H1 (cell line): ENCODE measurements at regions not wholly inside any gene's neighbourhood (a gene's known extent, or its start where the extent isn't known, plus 50 kb on each side); places are given as distances from the start of the nearest gene placed in this dataset.

ENCODE experiments used
- CTCF ChIA-PET: fragments of 300-600 bp; sonication (Branson Sonifier 250); formaldehyde crosslinking; loops from one replicate; lab custom pipeline; 2021; ENCODE audit not compliant: partially characterized antibody; lab: Charles Lee
- POLR2A ChIA-PET: fragments of 300-600 bp; sonication (Branson Sonifier 250); formaldehyde crosslinking; loops from one replicate; lab custom pipeline; 2021; ENCODE audit warnings: inconsistent platforms; ENCODE audit not compliant: partially characterized antibody; lab: Charles Lee
- DNase-seq, 2 experiments: peaks; one replicate each; pipeline versions ENCODE4 v3.0.0 to v3.0.0-alpha.2; 2010 to 2022; ENCODE audit warnings: low spot score in 2 of 2, low read depth in 1 of 2, mixed read lengths in 1 of 2
- FAIRE-seq: peaks from 2 replicates; lab custom pipeline; 2011; peaks lifted over from hg19 to GRCh38; lab: Jason Lieb, UNC
- H2AFZ ChIP-seq: 2 replicates; pipeline ENCODE4 v1.8.1; 2012; ENCODE audit warnings: low read length, inconsistent platforms
- H2AK5ac ChIP-seq: 2 replicates; pipeline ENCODE4 v1.6.1; 2013; ENCODE audit warnings: low read depth, low read length
- H2BK120ac ChIP-seq: replicated peaks from 2 replicates; pipeline ENCODE3; 2013; ENCODE audit warnings: low read depth, low read length, inconsistent platforms
- H2BK12ac ChIP-seq: 2 replicates; pipeline ENCODE4 v1.6.1; 2013; ENCODE audit warnings: low read depth, low read length
- H2BK15ac ChIP-seq: 2 replicates; pipeline ENCODE4 v1.6.1; 2013; ENCODE audit warnings: low read length
- H2BK20ac ChIP-seq: 2 replicates; pipeline ENCODE4 v1.6.1; 2013; ENCODE audit warnings: low read length
- H2BK5ac ChIP-seq: 2 replicates; pipeline ENCODE4 v1.6.1; 2013; ENCODE audit warnings: low read depth, low read length
- H3K14ac ChIP-seq: 2 replicates; pipeline ENCODE4 v1.6.1; 2013; ENCODE audit warnings: inconsistent platforms; ENCODE audit not compliant: insufficient read length
- H3K18ac ChIP-seq: 2 replicates; pipeline ENCODE4 v1.6.1; 2013; ENCODE audit warnings: low read length; ENCODE audit errors: extremely low read depth
- H3K23ac ChIP-seq: 2 replicates; pipeline ENCODE4 v1.6.1; 2013; ENCODE audit warnings: inconsistent platforms; ENCODE audit not compliant: insufficient read length
- H3K23me2 ChIP-seq: 2 replicates; pipeline ENCODE4 v1.6.1; 2013; ENCODE audit warnings: low read depth, low read length
- H3K27ac ChIP-seq: 2 replicates; pipeline ENCODE4 v1.6.1; 2011; ENCODE audit warnings: low read depth, low read length, inconsistent platforms
- H3K27me3 ChIP-seq, 4 experiments: replicated peaks in 1 of 4; 1 replicate in 1 of 4; 2 replicates in 3 of 4; pipeline versions ENCODE4 v1.6.1 to v1.8.1; 2011 to 2013; ENCODE audit warnings: low read length in 3 of 4, mild to moderate bottlenecking in 3 of 4, inconsistent platforms in 2 of 4, mixed read lengths in 2 of 4, moderate library complexity in 1 of 4; ENCODE audit not compliant: control insufficient read depth in 3 of 4, insufficient read depth in 3 of 4; ENCODE audit errors: extremely low read depth in 1 of 4
- H3K36me3 ChIP-seq, 4 experiments: 2 replicates each; pipeline versions ENCODE4 v1.6.1 to v1.8.1; 2011 to 2013; ENCODE audit warnings: mild to moderate bottlenecking in 4 of 4, low read length in 3 of 4, moderate library complexity in 2 of 4, control low read depth in 1 of 4, inconsistent platforms in 1 of 4; ENCODE audit not compliant: insufficient read depth in 4 of 4, control insufficient read depth in 2 of 4
- H3K4ac ChIP-seq: replicated peaks from 2 replicates; pipeline ENCODE3; 2013; ENCODE audit warnings: low read length, low read depth, mixed read lengths, inconsistent platforms; ENCODE audit not compliant: insufficient read length
- H3K4me1 ChIP-seq, 4 experiments: replicated peaks in 1 of 4; 1 replicate in 1 of 4; 2 replicates in 3 of 4; pipeline versions ENCODE4 v1.6.1 to v1.8.1; 2011 to 2013; ENCODE audit warnings: low read length in 3 of 4, inconsistent platforms in 2 of 4, mixed read lengths in 1 of 4; ENCODE audit not compliant: insufficient read depth in 4 of 4, control insufficient read depth in 3 of 4
- H3K4me2 ChIP-seq, 2 experiments: 2 replicates each; pipeline versions ENCODE4 v1.6.1 to v1.8.1; 2011 to 2013; ENCODE audit warnings: low read depth in 2 of 2, low read length in 2 of 2, control low read depth in 1 of 2, inconsistent platforms in 1 of 2, mild to moderate bottlenecking in 1 of 2; ENCODE audit not compliant: insufficient read depth in 1 of 2
- H3K4me3 ChIP-seq, 4 experiments: fragments of 200-600, 300-600 bp in 1 of 4; sonication (generic), shearing (Covaris generic), sonication (Bioruptor Twin) in 1 of 4; 2 replicates each; pipeline versions ENCODE4 v1.5.1 to v1.8.1; 2011 to 2016; ENCODE audit warnings: low read length in 4 of 4, low read depth in 3 of 4, control low read depth in 2 of 4, inconsistent platforms in 2 of 4, mild to moderate bottlenecking in 2 of 4, mixed read lengths in 1 of 4, moderate library complexity in 1 of 4; ENCODE audit not compliant: insufficient read depth in 2 of 4; ENCODE audit errors: extremely low read depth in 1 of 4
- H3K56ac ChIP-seq: replicated peaks from 2 replicates; pipeline ENCODE3; 2013; ENCODE audit warnings: low read depth, mild to moderate bottlenecking, mixed read lengths, low read length, inconsistent platforms; ENCODE audit not compliant: insufficient read length
- H3K79me1 ChIP-seq: 2 replicates; pipeline ENCODE4 v1.6.1; 2013; ENCODE audit warnings: low read depth, low read length, control low read depth
- H3K79me2 ChIP-seq, 2 experiments: 2 replicates each; pipeline versions ENCODE4 v1.6.1 to v1.8.1; 2012 to 2013; ENCODE audit warnings: low read length in 2 of 2, mild to moderate bottlenecking in 2 of 2, inconsistent platforms in 1 of 2; ENCODE audit not compliant: insufficient read depth in 2 of 2, control insufficient read depth in 1 of 2
- H3K9ac ChIP-seq, 4 experiments: replicated peaks in 1 of 4; 1 replicate in 1 of 4; 2 replicates in 3 of 4; pipeline versions ENCODE4 v1.6.1 to v1.8.1; 2011 to 2013; ENCODE audit warnings: low read depth in 3 of 4, low read length in 3 of 4, control low read depth in 2 of 4, mild to moderate bottlenecking in 2 of 4, moderate library complexity in 2 of 4, inconsistent platforms in 1 of 4; ENCODE audit errors: extremely low read depth in 1 of 4
- H3K9me3 ChIP-seq, 2 experiments: 2 replicates each; pipeline versions ENCODE4 v1.6.1 to v1.8.1; 2012 to 2013; ENCODE audit warnings: mild to moderate bottlenecking in 2 of 2, moderate library complexity in 2 of 2, control low read depth in 1 of 2, inconsistent platforms in 1 of 2, low read depth in 1 of 2, low read length in 1 of 2, mixed read lengths in 1 of 2; ENCODE audit not compliant: insufficient read depth in 2 of 2
- H4K20me1 ChIP-seq, 2 experiments: replicated peaks in 1 of 2; 2 replicates each; pipeline versions ENCODE3 to v1.8.1; 2011 to 2013; ENCODE audit warnings: inconsistent platforms in 2 of 2, low read length in 2 of 2, mild to moderate bottlenecking in 1 of 2; ENCODE audit not compliant: insufficient read depth in 2 of 2, control insufficient read depth in 1 of 2
- H4K5ac ChIP-seq: 2 replicates; pipeline ENCODE4 v1.6.1; 2013; ENCODE audit warnings: low read length, low read depth, mixed read lengths, inconsistent platforms; ENCODE audit not compliant: insufficient read length
- H4K8ac ChIP-seq: 2 replicates; pipeline ENCODE4 v1.8.0; 2013; ENCODE audit warnings: mild to moderate bottlenecking, moderate library complexity, low read length, inconsistent platforms; ENCODE audit not compliant: insufficient read depth; ENCODE audit errors: extremely low read depth
- H4K91ac ChIP-seq: replicated peaks from 2 replicates; pipeline ENCODE3; 2013; ENCODE audit warnings: low read length, mixed read lengths, inconsistent platforms; ENCODE audit not compliant: insufficient read length
- ASH2L ChIP-seq: fragments of 200-600, 300-600 bp; sonication (generic); IDR thresholded peaks from one replicate; pipeline ENCODE4 v1.7.1; 2017; ENCODE audit warnings: low read length
- EGR1 ChIP-seq: IDR thresholded peaks from 2 replicates; pipeline ENCODE4 v1.6.1; 2011; ENCODE audit warnings: low read depth, low read length, borderline replicate concordance
- RXRA ChIP-seq: IDR thresholded peaks from 2 replicates; pipeline ENCODE4 v1.6.1; 2011; ENCODE audit warnings: low read depth, mild to moderate bottlenecking, low read length, moderate library complexity; ENCODE audit not compliant: insufficient read depth
- SP1 ChIP-seq: IDR thresholded peaks from 2 replicates; pipeline ENCODE4 v1.6.1; 2011; ENCODE audit warnings: low read depth, low read length
- TAF1 ChIP-seq: IDR thresholded peaks from 2 replicates; pipeline ENCODE4 v1.6.1; 2011; ENCODE audit warnings: mild to moderate bottlenecking, low read depth, low read length

DNA sequence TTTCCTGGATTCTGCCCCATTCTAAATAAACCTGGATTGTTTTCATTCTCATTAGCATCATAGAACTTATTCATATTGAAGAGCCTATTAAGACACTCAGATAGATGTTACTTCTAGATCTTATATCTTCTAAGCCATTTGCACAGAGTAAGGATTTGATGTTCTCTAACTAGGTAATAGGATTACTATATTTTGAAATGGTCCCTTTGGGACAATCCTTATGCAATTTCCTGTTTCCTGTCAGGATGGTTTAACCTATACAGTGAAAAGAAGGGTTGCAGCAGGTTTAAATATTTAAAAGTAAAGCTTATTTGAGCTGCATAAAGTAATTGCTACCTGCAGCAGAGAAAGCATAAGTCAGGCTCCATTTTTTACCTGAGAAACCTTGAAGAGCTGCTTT, 860.1 kb downstream of the TFAP2A start:
- Histone ChIP-seq H3K36me3 (no peaks in the 10 kb centered on the region), H4K5ac (no peak overlapping the region), H3K4me1 (no peaks in the 10 kb centered on the region), H2BK20ac (no peak overlapping the region), H3K4ac (no peak overlapping the region), H2AK5ac (no peak overlapping the region), H3K27me3 (peaks cover 0 to under 1% (median 0%) of the 10 kb centered on the region in 4 experiments; a peak in 1 of 7 replicates), H3K4me3 (no peak overlapping the region), H3K23ac (no peak overlapping the region), H2BK5ac (no peak overlapping the region), H2BK15ac (no peak overlapping the region), H4K91ac (no peak overlapping the region), H3K4me2 (no peak overlapping the region), H4K20me1 (no peaks in the 10 kb centered on the region), H3K27ac (no peak overlapping the region), H3K23me2 (no peaks in the 10 kb centered on the region), H2AFZ (no peak overlapping the region), H2BK12ac (no peak overlapping the region), H3K9me3 (peaks cover 6% of the 10 kb centered on the region in 2 experiments; a peak in 1 of 4 replicates), H3K9ac (no peak overlapping the region), H4K8ac (no peak overlapping the region), H3K56ac (no peak overlapping the region), H2BK120ac (no peak overlapping the region), H3K79me2 (no peaks in the 10 kb centered on the region), H3K14ac (no peak overlapping the region), H3K18ac (no peak overlapping the region), H3K79me1 (no peaks in the 10 kb centered on the region; the same call in 1 of the 2 replicates)
- ChIA-PET POLR2A (no interaction called here), CTCF (no interaction called here)
- no peak for DNase-seq
- no peak for FAIRE-seq
- TF ChIP-seq ASH2L (no peak), TAF1 (no peak), EGR1 (no peak), SP1 (no peak), RXRA (no peak)
